BJ (cell line): ENCODE measurements at regions not wholly inside any gene's neighbourhood (a gene's known extent, or its start where the extent isn't known, plus 50 kb on each side); places are given as distances from the start of the nearest gene placed in this dataset.
A peak's percentile ranks its signal among the peaks of the same experiment; 100 is the strongest.

Experiments used
- CTCF ChIA-PET: fragments of 350-600 bp; formaldehyde crosslinking; extraction: SDS; loops from one replicate; lab custom pipeline; 2021; ENCODE audit warnings: antibody characterized with exemption, inconsistent platforms; lab: Yijun Ruan, JAX
- POLR2A ChIA-PET: fragments of 300-600 bp; sonication (Branson Sonifier 250); formaldehyde crosslinking; extraction: SDS; loops from one replicate; lab custom pipeline; 2021; ENCODE audit warnings: antibody characterized with exemption; lab: Charles Lee
- DNase-seq: peaks from one replicate; pipeline ENCODE4 v3.0.0-alpha.2; 2011; ENCODE audit warnings: low read depth
- H3K27me3 ChIP-seq: 2 replicates; pipeline ENCODE4 v1.6.0; 2011; ENCODE audit warnings: low read length; ENCODE audit not compliant: control insufficient read depth, insufficient read depth
- H3K36me3 ChIP-seq: 2 replicates; pipeline ENCODE4 v1.5.1; 2011; ENCODE audit warnings: low read length; ENCODE audit not compliant: control insufficient read depth, insufficient read depth
- H3K4me3 ChIP-seq: 2 replicates; pipeline ENCODE4 v1.5.1; 2011; ENCODE audit warnings: low read depth, mild to moderate bottlenecking, control low read depth, low read length
- CTCF ChIP-seq: IDR thresholded peaks from 2 replicates; pipeline ENCODE4 v1.5.1; 2011; ENCODE audit warnings: low read depth, mild to moderate bottlenecking, control low read depth, inconsistent platforms, low read length, moderate library complexity; ENCODE audit not compliant: insufficient read depth

- POLR2A ChIA-PET = interaction anchor here (0.6 kb wide), 1 partner anchor 167 kb away, joined by 3 read pairs; no protein-coding TSS in a partner anchor
- no peak for TF ChIP-seq CTCF
Observed at GRCh38 chr9:21609506-21609905, 127.4 kb upstream of the IFNE start.

GRCh38 chr9:21611891-21612290 lies 129.8 kb upstream of the IFNE start:
- no peak overlapping the region for H3K4me3 ChIP-seq
- ChIA-PET CTCF (no interaction called here), POLR2A (no interaction called here)
- no peaks in the 10 kb centered on the region for H3K36me3 ChIP-seq
- no peak for TF ChIP-seq CTCF
- no peaks in the 10 kb centered on the region for H3K27me3 ChIP-seq
- no peak for DNase-seq

More at GRCh38 chr9:21609506-21609905, 127.4 kb upstream of the IFNE start:
- H3K36me3 ChIP-seq = no peaks in the 10 kb centered on the region
- CTCF ChIA-PET = interaction anchor here (1.6 kb wide), 1 partner anchor 100 kb away, joined by 5 read pairs; no protein-coding TSS in a partner anchor
- H3K4me3 ChIP-seq = no peak overlapping the region
- DNase-seq = no peak
- no peaks in the 10 kb centered on the region for H3K27me3 ChIP-seq

GRCh38 chr9:21615018-21615417 lies 132.9 kb upstream of the IFNE start:
- POLR2A ChIA-PET = no interaction called here
- DNase-seq = no peak

GRCh38 chr9:21615446-21615845 lies 133.3 kb upstream of the IFNE start:
- H3K36me3 ChIP-seq = no peaks in the 10 kb centered on the region
- no peak for DNase-seq
- H3K4me3 ChIP-seq = no peak overlapping the region
- ChIA-PET CTCF (interaction anchor here (1.2 kb wide), 2 partner anchors 12 to 15 kb away, joined by 3 to 4 read pairs; no protein-coding TSS in a partner anchor), POLR2A (no interaction called here)
- no peak for TF ChIP-seq CTCF
- no peaks in the 10 kb centered on the region for H3K27me3 ChIP-seq

More at GRCh38 chr9:21615018-21615417, 132.9 kb upstream of the IFNE start:
- no peak overlapping the region for H3K4me3 ChIP-seq
- H3K36me3 ChIP-seq = no peaks in the 10 kb centered on the region
- CTCF ChIA-PET = interaction anchor here (1.2 kb wide), 2 partner anchors 13 to 15 kb away, joined by 3 to 4 read pairs; no protein-coding TSS in a partner anchor
- no peak for TF ChIP-seq CTCF
- no peaks in the 10 kb centered on the region for H3K27me3 ChIP-seq

- ChIA-PET CTCF (interaction anchor here (1.6 kb wide), 1 partner anchor 11 kb away, joined by 3 read pairs; no protein-coding TSS in a partner anchor), POLR2A (no interaction called here)
- DNase-seq = peak; percentile 80
- TF ChIP-seq CTCF = no peak
- Histone ChIP-seq H3K27me3 (no peaks in the 10 kb centered on the region), H3K4me3 (no peak overlapping the region), H3K36me3 (no peaks in the 10 kb centered on the region)
Observed at GRCh38 chr9:21616082-21616778, 134.1 kb upstream of the IFNE start.
